ENCODE measurements at regions not wholly inside any gene's neighbourhood (a gene's known extent, or its start where the extent isn't known, plus 50 kb on each side); places are given as distances from the start of the nearest gene placed in this dataset.
"Not testable (repeated sequence)": the region's sequence is repeated elsewhere in the genome, so short reads cannot be mapped to it uniquely, and the experiment has no call there.

DNA sequence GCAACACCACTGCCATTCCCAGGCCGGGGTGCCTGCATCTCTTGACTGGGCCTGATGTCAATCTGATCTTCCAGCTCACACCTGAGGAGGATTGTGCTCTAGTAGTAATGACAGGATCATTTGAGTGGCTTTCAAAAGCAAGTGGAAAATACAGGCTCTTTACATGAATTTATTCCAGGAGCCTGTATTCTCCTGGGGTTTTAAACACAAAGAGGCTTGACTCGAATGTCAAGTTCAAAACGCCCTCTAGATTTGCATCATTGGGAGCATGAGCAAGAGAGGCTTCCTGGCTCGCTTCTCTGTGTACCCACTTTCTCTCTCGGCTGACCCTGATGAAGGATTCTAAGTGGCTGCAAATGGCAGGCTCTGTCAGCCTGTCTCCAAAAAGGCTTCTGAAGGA is 199.5 kb upstream of the PUDP start:
- H3K9me3 ChIP-seq: no peaks in the 10 kb centered on the region
- H3K36me3 ChIP-seq: no peaks in the 10 kb centered on the region
- DNase-seq (no peak), ATAC-seq (no peak)
- H3K27ac ChIP-seq: no peak overlapping the region
- 70 to 82% methylated on average over 5 of the region's 5 CpGs for WGBS, 2 donors
- no peak overlapping the region for H3K4me3 ChIP-seq
- intact Hi-C loops (cut with DNase I): no loop called here
- no peaks in the 10 kb centered on the region for H3K4me1 ChIP-seq
- TF ChIP-seq, protein P1, sequence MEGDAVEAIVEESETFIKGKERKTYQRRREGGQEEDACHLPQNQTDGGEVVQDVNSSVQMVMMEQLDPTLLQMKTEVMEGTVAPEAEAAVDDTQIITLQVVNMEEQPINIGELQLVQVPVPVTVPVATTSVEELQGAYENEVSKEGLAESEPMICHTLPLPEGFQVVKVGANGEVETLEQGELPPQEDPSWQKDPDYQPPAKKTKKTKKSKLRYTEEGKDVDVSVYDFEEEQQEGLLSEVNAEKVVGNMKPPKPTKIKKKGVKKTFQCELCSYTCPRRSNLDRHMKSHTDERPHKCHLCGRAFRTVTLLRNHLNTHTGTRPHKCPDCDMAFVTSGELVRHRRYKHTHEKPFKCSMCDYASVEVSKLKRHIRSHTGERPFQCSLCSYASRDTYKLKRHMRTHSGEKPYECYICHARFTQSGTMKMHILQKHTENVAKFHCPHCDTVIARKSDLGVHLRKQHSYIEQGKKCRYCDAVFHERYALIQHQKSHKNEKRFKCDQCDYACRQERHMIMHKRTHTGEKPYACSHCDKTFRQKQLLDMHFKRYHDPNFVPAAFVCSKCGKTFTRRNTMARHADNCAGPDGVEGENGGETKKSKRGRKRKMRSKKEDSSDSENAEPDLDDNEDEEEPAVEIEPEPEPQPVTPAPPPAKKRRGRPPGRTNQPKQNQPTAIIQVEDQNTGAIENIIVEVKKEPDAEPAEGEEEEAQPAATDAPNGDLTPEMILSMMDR (IDR thresholded peaks at IDR 0.05): no peak
- H3K27me3 ChIP-seq: no peaks in the 10 kb centered on the region

DNA sequence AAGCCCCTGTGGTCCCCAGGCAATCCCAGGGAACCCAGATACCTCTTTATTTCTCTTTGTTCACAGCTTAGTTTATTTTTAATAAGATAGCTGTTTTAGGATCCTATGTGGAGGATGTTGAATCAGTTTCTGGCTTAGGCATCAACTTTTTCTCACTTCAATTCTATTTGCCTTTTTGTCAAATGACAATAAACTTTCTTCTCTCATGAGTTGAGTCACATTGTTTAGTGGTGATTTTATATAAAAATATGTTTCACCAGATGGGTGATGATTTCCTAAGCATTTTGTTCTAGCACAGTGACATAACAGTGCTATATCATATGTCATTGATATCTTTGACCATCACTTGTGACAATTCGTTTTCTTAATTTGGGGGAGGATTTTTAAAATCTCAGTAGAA is 198.1 kb upstream of the PUDP start:
- Histone ChIP-seq H3K27ac (no peak overlapping the region), H3K36me3 (no peaks in the 10 kb centered on the region), H3K9me3 (no peaks in the 10 kb centered on the region), H3K27me3 (no peaks in the 10 kb centered on the region), H3K4me1 (no peaks in the 10 kb centered on the region), H3K4me3 (no peak overlapping the region)
- no peak for DNase-seq
- intact Hi-C loops (cut with DNase I): no loop called here
- TF ChIP-seq, protein P1 (IDR thresholded peaks at IDR 0.05): no peak
- ATAC-seq: no peak
- 66 to 85% methylated on average over 1 of the region's 1 CpG for WGBS, 2 donors

DNA sequence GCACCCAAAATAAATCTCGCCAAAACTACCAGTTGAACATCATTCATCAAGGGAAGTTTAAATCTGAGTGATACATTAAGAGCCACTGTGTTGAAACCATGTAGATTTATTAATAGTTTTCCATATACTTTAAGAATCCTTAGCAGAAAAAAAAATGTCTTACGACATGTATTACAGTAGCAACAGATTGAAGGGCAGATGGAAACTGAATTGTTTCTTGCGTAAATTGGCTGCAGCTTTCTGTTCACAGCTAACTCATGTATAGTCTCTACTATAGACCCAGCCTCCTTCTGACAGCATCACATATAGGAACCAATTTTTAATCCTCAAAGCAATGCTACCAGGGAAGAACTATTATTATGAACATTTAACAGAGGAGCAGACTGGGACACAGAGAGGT is 195.2 kb upstream of the PUDP start:
- H3K36me3 ChIP-seq: no peaks in the 10 kb centered on the region
- no peak overlapping the region for H3K4me3 ChIP-seq
- no peaks in the 10 kb centered on the region for H3K27me3 ChIP-seq
- no peak for DNase-seq
- intact Hi-C loops (cut with DNase I): no loop called here
- no peaks in the 10 kb centered on the region for H3K9me3 ChIP-seq
- no peak for ATAC-seq
- TF ChIP-seq, protein P1 (IDR thresholded peaks at IDR 0.05): no peak
- WGBS, 2 donors: 94 to 98% methylated on average over 3 of the region's 3 CpGs
- H3K27ac ChIP-seq: no peak overlapping the region
- H3K4me1 ChIP-seq: no peaks in the 10 kb centered on the region

DNA sequence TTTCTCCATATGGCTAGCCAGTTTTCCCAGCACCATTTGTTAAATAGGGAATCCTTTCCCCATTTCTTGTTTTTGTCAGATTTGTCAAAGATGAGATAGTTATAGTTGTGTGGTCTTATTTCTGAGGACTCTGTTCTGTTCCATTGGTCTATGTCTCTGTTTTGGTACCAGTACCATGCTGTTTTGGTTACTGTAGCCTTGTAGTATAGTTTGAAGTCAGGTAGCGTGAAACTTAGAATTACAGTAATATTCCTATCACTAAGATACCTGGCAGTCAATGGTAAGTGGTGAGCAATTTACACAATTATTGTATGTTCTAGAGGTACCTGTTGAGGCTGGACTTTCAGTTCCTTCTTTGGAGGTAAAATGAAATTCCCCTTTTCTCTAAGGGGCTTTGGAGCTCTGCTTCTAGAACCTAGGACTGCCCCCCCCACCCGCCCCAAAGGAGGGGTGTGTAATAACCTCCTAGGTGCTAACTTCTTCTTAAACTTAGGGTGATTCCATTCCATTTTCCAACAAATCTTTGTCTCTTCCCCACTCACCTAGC is 187.9 kb upstream of the PUDP start:
- intact Hi-C loops (cut with DNase I): not testable (repeated sequence)
- WGBS, 2 donors: 95 to 100% methylated on average over 2 of the region's 2 CpGs

GRCh38 chrX:7334253-7334935 is 186.4 kb upstream of the PUDP start:
- Histone ChIP-seq H3K4me3 (no peak overlapping the region), H3K27me3 (no peaks in the 10 kb centered on the region), H3K9me3 (no peaks in the 10 kb centered on the region), H3K36me3 (peaks cover 0 to 8% (median 0%) of the 10 kb centered on the region in 9 donors), H3K27ac (no peak overlapping the region), H3K4me1 (no peaks in the 10 kb centered on the region)
- WGBS, 2 donors: 94 to 95% methylated on average over 5 of the region's 5 CpGs
- intact Hi-C loops (cut with DNase I): no loop called here
- DNase-seq: no peak
- ATAC-seq: no peak
- TF ChIP-seq, protein P1 (IDR thresholded peaks at IDR 0.05): no peak

More for the DNA sequence above, 187.9 kb upstream of the PUDP start:
- ATAC-seq, DNase-seq, H3K27ac ChIP-seq, H3K9me3 ChIP-seq, H3K4me3 ChIP-seq, H3K27me3 ChIP-seq, H3K4me1 ChIP-seq, H3K36me3 ChIP-seq: not testable (repeated sequence)

Measured in heart right ventricle (tissue), 16 donors.